Keratinocyte (primary cell): ENCODE measurements at regions not wholly inside any gene's neighbourhood (a gene's known extent, or its start where the extent isn't known, plus 50 kb on each side); places are given as distances from the start of the nearest gene placed in this dataset.

Source experiments
- DNase-seq: peaks from one replicate; pipeline ENCODE4 v3.0.0-alpha.2; 2011; ENCODE audit warnings: low read depth, missing footprints, low spot score
- FAIRE-seq: peaks from 2 replicates; lab custom pipeline; 2011; peaks lifted over from hg19 to GRCh38; lab: Jason Lieb, UNC
- H2AFZ ChIP-seq: 2 replicates; pipeline ENCODE4 v1.6.0; 2012; ENCODE audit warnings: low read length, control low read depth, inconsistent platforms; ENCODE audit not compliant: control insufficient read depth
- H3K27ac ChIP-seq: 2 replicates; pipeline ENCODE4 v1.5.1; 2011; ENCODE audit warnings: low read length; ENCODE audit not compliant: control insufficient read depth, insufficient read depth
- H3K27me3 ChIP-seq: 3 replicates; pipeline ENCODE4 v1.6.0; 2011; ENCODE audit warnings: low read length; ENCODE audit not compliant: control insufficient read depth, insufficient read depth; ENCODE audit errors: extremely low read depth
- H3K36me3 ChIP-seq, 2 experiments: 2 replicates in 1 of 2; 3 replicates in 1 of 2; pipeline ENCODE4 v1.5.1; 2011; ENCODE audit warnings: low read length in 2 of 2, mild to moderate bottlenecking in 1 of 2; ENCODE audit not compliant: control insufficient read depth in 2 of 2, insufficient read depth in 2 of 2; ENCODE audit errors: extremely low read depth in 1 of 2
- H3K4me1 ChIP-seq: 3 replicates; pipeline ENCODE4 v1.5.1; 2011; ENCODE audit warnings: low read length; ENCODE audit not compliant: control insufficient read depth, insufficient read depth; ENCODE audit errors: extremely low read depth
- H3K4me2 ChIP-seq: 3 replicates; pipeline ENCODE4 v1.6.0; 2011; ENCODE audit warnings: low read depth, low read length; ENCODE audit not compliant: control insufficient read depth, insufficient read depth; ENCODE audit errors: extremely low read depth
- H3K4me3 ChIP-seq, 3 experiments: fragments of 200-600 bp in 1 of 3; sonication (generic) in 1 of 3; 2 replicates in 2 of 3; 3 replicates in 1 of 3; pipeline ENCODE4 v1.5.1; 2011 to 2016; ENCODE audit warnings: low read length in 3 of 3, mild to moderate bottlenecking in 3 of 3, control low read depth in 2 of 3, inconsistent platforms in 1 of 3, low read depth in 1 of 3, mixed read lengths in 1 of 3, mixed run types in 1 of 3, moderate library complexity in 1 of 3; ENCODE audit not compliant: control insufficient read depth in 2 of 3, insufficient read depth in 2 of 3; ENCODE audit errors: extremely low read depth in 1 of 3
- H3K79me2 ChIP-seq: 2 replicates; pipeline ENCODE4 v1.6.0; 2012; ENCODE audit warnings: low read length; ENCODE audit not compliant: control insufficient read depth, insufficient read depth
- H3K9ac ChIP-seq: 3 replicates; pipeline ENCODE4 v1.6.0; 2011; ENCODE audit warnings: low read length; ENCODE audit not compliant: control insufficient read depth, insufficient read depth; ENCODE audit errors: extremely low read depth
- H3K9me1 ChIP-seq: 3 replicates; pipeline ENCODE4 v1.6.0; 2011; ENCODE audit warnings: low read length; ENCODE audit not compliant: control insufficient read depth, insufficient read depth; ENCODE audit errors: extremely low read depth
- H3K9me3 ChIP-seq: 2 replicates; pipeline ENCODE4 v1.5.1; 2012; ENCODE audit warnings: low read depth, low read length; ENCODE audit not compliant: control insufficient read depth
- H4K20me1 ChIP-seq: 3 replicates; pipeline ENCODE4 v1.6.0; 2011; ENCODE audit warnings: low read length; ENCODE audit not compliant: control insufficient read depth, insufficient read depth; ENCODE audit errors: extremely low read depth
- CTCF ChIP-seq, 3 experiments: IDR thresholded peaks in 1 of 3; conservative IDR thresholded peaks in 1 of 3; optimal IDR thresholded peaks in 1 of 3; 2 replicates in 2 of 3; 3 replicates in 1 of 3; pipeline versions ENCODE3 to v1.5.1; 2011; ENCODE audit warnings: low read length in 3 of 3, mild to moderate bottlenecking in 3 of 3, moderate library complexity in 2 of 3, control low read depth in 1 of 3, inconsistent platforms in 1 of 3; ENCODE audit not compliant: insufficient read depth in 2 of 3; ENCODE audit errors: extremely low read depth in 1 of 3
- EZH2 ChIP-seq: IDR thresholded peaks from one replicate; pipeline ENCODE4 v1.6.1; 2012; ENCODE audit warnings: inconsistent platforms, mild to moderate bottlenecking, low read length, moderate library complexity
- dilution Hi-C: fragments of 300-500 bp; cut with MboI; formaldehyde crosslinking; loops from one replicate; pipeline ENCODE4 v1.7.0; 2020; ENCODE audit warnings: low sequenced_read_pairs; ENCODE audit not compliant: extremely low pct_ligation_motif_present

- Histone ChIP-seq H3K79me2 (no peaks in the 10 kb centered on the region), H3K36me3 (no peaks in the 10 kb centered on the region), H2AFZ (no peak overlapping the region), H3K4me3 (no peak overlapping the region), H3K27ac (no peak overlapping the region), H4K20me1 (no peaks in the 10 kb centered on the region), H3K9ac (no peak overlapping the region), H3K27me3 (no peaks in the 10 kb centered on the region), H3K4me2 (no peak overlapping the region), H3K9me3 (no peaks in the 10 kb centered on the region), H3K9me1 (no peaks in the 10 kb centered on the region), H3K4me1 (peaks cover 14% of the 10 kb centered on the region)
- peak; percentile 76 for FAIRE-seq
- TF ChIP-seq CTCF (optimal IDR thresholded peaks at IDR 0.05 in 1 of 3, IDR thresholded peaks at IDR 0.05 in 1 of 3, conservative IDR thresholded peaks at IDR 0.05 in 1 of 3; ENCODE audit: extremely low read depth in 1 of 3, insufficient read depth in 2 of 3, low read length in 3 of 3) (no peak), EZH2 (no peak)
- dilution Hi-C loops, result no loop called here
- DNase-seq, result no peak
Measured at GRCh38 chr15:38899300-38899699, 334.7 kb upstream of the RASGRP1 start.

- no peaks in the 10 kb centered on the region for H3K9me1 ChIP-seq
- no peaks in the 10 kb centered on the region for H3K27me3 ChIP-seq
- H3K4me1 ChIP-seq, result no peaks in the 10 kb centered on the region
- H3K4me3 ChIP-seq, result no peak overlapping the region
- H3K9ac ChIP-seq, result no peak overlapping the region
- DNase-seq (no peak), FAIRE-seq (no peak)
- H3K9me3 ChIP-seq, result no peaks in the 10 kb centered on the region
- H3K79me2 ChIP-seq, result no peaks in the 10 kb centered on the region
- no peaks in the 10 kb centered on the region for H3K36me3 ChIP-seq
- no peak overlapping the region for H3K27ac ChIP-seq
- H2AFZ ChIP-seq, result no peak overlapping the region
- no peaks in the 10 kb centered on the region for H4K20me1 ChIP-seq
- dilution Hi-C loops, result no loop called here
- TF ChIP-seq EZH2 (no peak), CTCF (optimal IDR thresholded peaks at IDR 0.05 in 1 of 3, IDR thresholded peaks at IDR 0.05 in 1 of 3, conservative IDR thresholded peaks at IDR 0.05 in 1 of 3; ENCODE audit: extremely low read depth in 1 of 3, insufficient read depth in 2 of 3, low read length in 3 of 3) (no peak)
- no peak overlapping the region for H3K4me2 ChIP-seq
Measured at GRCh38 chr15:38904298-38904697, 339.7 kb upstream of the RASGRP1 start.
